ENCODE measurements at regions not wholly inside any gene's neighbourhood (a gene's known extent, or its start where the extent isn't known, plus 50 kb on each side); places are given as distances from the start of the nearest gene placed in this dataset.

GRCh38 chr20:24296477-24297261 lies 172.8 kb upstream of the SYNDIG1 start:
- TF ChIP-seq CTCF (IDR thresholded peaks at IDR 0.05) = no peak
- no peak for TF ChIP-seq POLR2A (IDR thresholded peaks at IDR 0.05)
